Stomach smooth muscle (tissue), 2 donors: ENCODE measurements at regions not wholly inside any gene's neighbourhood (a gene's known extent, or its start where the extent isn't known, plus 50 kb on each side); places are given as distances from the start of the nearest gene placed in this dataset.

Experiments
- H3K27ac ChIP-seq: one replicate; pipeline ENCODE4 v1.7.0; 2013; ENCODE audit warnings: mild to moderate bottlenecking, low read length, inconsistent platforms
- H3K27me3 ChIP-seq, 2 donors: one replicate each; pipeline ENCODE4 v1.7.0; 2013; ENCODE audit warnings: low read length in 2 of 2; ENCODE audit not compliant: insufficient read depth in 2 of 2, control insufficient read depth in 1 of 2
- H3K36me3 ChIP-seq, 2 donors: one replicate each; pipeline ENCODE4 v1.7.0; 2013; ENCODE audit warnings: low read length in 2 of 2; ENCODE audit not compliant: control insufficient read depth in 2 of 2, insufficient read depth in 2 of 2
- H3K4me1 ChIP-seq: one replicate; pipeline ENCODE4 v1.7.0; 2013; ENCODE audit warnings: low read length; ENCODE audit not compliant: control insufficient read depth, insufficient read depth
- H3K4me3 ChIP-seq, 2 donors: one replicate each; pipeline ENCODE4 v1.7.0; 2013; ENCODE audit warnings: low read length in 2 of 2
- H3K9ac ChIP-seq, 2 donors: one replicate each; pipeline ENCODE4 v1.7.0; 2013; ENCODE audit warnings: low read length in 2 of 2, mild to moderate bottlenecking in 1 of 2
- H3K9me3 ChIP-seq, 2 donors: one replicate each; pipeline ENCODE4 v1.7.0; 2013; ENCODE audit warnings: low read length in 2 of 2; ENCODE audit not compliant: control insufficient read depth in 2 of 2
- donor health status: healthy.
- donor health status: Pancreatic carcinoma.

DNA sequence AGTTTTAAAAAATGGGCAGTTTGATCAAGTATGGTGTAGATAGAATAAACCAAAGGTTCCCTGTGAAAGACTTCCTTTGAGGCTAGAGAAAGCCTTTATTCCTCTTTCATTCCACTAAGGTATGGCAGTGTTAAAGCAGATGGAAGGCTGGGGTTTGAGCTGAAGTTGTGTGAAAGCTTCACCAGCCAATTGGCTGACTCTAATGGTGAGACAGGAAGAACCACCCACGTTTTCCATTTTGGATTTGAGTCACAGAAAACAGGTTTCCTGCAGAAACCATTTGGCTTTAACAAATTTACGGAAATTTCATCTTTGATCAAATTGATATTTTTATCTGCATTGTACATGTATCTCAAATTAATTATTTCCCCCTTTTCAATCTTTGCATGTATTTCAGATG, 455.0 kb downstream of the PCNX1 start:
- H3K4me1 ChIP-seq = peaks cover 15% of the 10 kb centered on the region
- no peak overlapping the region for H3K4me3 ChIP-seq
- no peaks in the 10 kb centered on the region for H3K27me3 ChIP-seq
- H3K9me3 ChIP-seq = no peaks in the 10 kb centered on the region
- no peak overlapping the region for H3K9ac ChIP-seq
- no peaks in the 10 kb centered on the region for H3K36me3 ChIP-seq
- no peak overlapping the region for H3K27ac ChIP-seq

DNA sequence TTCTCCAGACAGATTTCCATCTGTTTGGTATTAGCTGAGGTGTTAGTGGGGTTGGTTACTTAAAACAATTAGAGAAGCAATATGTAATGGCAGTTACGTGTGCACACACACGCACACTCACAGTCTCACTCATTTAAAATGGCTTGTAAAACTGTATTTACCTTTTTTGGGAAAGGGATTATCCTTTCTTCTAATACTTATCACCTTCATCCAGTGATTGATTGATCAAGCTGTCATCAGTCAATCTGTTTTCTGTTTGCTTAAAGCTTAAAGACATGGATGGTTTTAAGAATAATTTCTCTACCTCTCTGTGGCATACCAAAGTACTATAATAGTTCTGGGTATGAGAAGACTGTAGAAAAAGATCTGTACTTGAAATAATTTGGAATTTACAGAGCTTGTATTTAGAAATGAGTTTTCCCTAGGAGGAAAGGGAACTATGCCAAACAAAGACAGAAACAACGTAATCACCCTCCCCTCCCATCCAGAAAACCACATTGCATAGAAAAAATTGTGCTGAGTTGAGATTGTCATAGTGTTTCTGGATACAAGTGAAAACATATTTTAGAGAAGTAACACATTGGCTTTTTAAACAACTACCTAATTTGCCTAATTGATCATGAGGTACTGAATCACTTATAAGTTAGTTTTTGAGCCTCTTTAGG, 455.8 kb downstream of the PCNX1 start:
- Histone ChIP-seq H3K4me3 (no peak overlapping the region), H3K27ac (no peak overlapping the region), H3K9ac (no peak overlapping the region), H3K27me3 (no peaks in the 10 kb centered on the region), H3K9me3 (no peaks in the 10 kb centered on the region), H3K36me3 (no peaks in the 10 kb centered on the region), H3K4me1 (peaks cover 10% of the 10 kb centered on the region)

GRCh38 chr14:71363946-71364925, 457.0 kb downstream of the PCNX1 start:
- H3K27me3 ChIP-seq = no peaks in the 10 kb centered on the region
- no peak overlapping the region for H3K4me3 ChIP-seq
- no peaks in the 10 kb centered on the region for H3K9me3 ChIP-seq
- H3K9ac ChIP-seq = no peak overlapping the region
- H3K27ac ChIP-seq = peak overlapping the region; percentile 7
- peaks cover 2% of the 10 kb centered on the region for H3K4me1 ChIP-seq
- no peaks in the 10 kb centered on the region for H3K36me3 ChIP-seq

DNA sequence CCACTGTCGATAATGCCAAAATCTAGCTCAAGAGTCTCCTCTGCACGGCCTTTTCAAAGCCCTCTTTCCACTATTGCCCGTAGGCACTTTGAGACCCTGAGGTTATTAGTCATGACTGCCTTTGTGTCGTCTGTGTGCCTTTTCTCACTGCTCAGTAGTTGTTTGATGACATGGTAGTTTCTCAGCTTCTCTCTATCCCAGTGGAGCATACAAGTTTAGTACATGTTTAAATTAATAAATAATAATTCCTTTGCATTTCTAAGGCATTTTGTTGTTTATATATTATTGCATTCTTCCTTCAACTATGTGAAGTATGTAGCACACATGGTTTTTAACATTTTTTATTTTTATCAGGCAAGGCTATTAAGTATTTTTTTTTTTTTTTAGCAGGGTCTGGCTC, 458.1 kb downstream of the PCNX1 start:
- Histone ChIP-seq H3K27ac (no peak overlapping the region), H3K4me1 (peaks cover 2% of the 10 kb centered on the region)

GRCh38 chr14:71366861-71367260, 459.6 kb downstream of the PCNX1 start:
- Histone ChIP-seq H3K4me1 (peaks cover 2% of the 10 kb centered on the region), H3K27ac (no peak overlapping the region), H3K4me3 (no peak overlapping the region), H3K27me3 (no peaks in the 10 kb centered on the region), H3K9ac (no peak overlapping the region), H3K36me3 (no peaks in the 10 kb centered on the region), H3K9me3 (no peaks in the 10 kb centered on the region)

More for the DNA sequence above, 458.1 kb downstream of the PCNX1 start:
- Histone ChIP-seq H3K9ac (no peak overlapping the region), H3K4me3 (no peak overlapping the region), H3K36me3 (no peaks in the 10 kb centered on the region), H3K9me3 (no peaks in the 10 kb centered on the region), H3K27me3 (no peaks in the 10 kb centered on the region)

- Histone ChIP-seq H3K4me1 (no peaks in the 10 kb centered on the region), H3K27me3 (no peaks in the 10 kb centered on the region), H3K27ac (no peak overlapping the region), H3K4me3 (no peak overlapping the region), H3K9ac (no peak overlapping the region), H3K9me3 (no peaks in the 10 kb centered on the region), H3K36me3 (no peaks in the 10 kb centered on the region)
Observed at GRCh38 chr14:71371711-71372396, 464.6 kb downstream of the PCNX1 start.

- Histone ChIP-seq H3K4me1 (no peaks in the 10 kb centered on the region), H3K36me3 (no peaks in the 10 kb centered on the region), H3K27ac (no peak overlapping the region), H3K9me3 (no peaks in the 10 kb centered on the region), H3K9ac (no peak overlapping the region), H3K27me3 (no peaks in the 10 kb centered on the region), H3K4me3 (no peak overlapping the region)
Observed at GRCh38 chr14:71372411-71372838, 465.2 kb downstream of the PCNX1 start.

DNA sequence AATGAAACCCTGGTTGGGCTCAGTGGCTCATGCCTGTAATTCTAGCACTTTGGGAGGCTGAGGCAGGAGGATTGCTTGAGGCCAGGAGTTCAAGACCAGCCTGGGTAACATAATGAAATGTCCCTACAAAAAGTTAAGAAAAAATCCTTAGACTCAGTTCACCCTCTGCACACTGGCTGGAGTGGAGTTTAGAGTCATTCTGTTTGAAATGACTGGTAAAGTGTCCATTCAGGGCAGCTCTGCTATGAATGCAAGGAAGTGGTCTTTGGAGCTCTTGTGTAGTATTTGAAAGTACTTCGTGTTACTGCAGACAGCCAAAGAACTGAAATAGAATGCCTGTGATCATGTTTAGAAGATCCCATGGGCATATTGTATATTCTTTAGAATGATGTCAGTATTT, 466.5 kb downstream of the PCNX1 start:
- no peak overlapping the region for H3K4me3 ChIP-seq
- no peaks in the 10 kb centered on the region for H3K9me3 ChIP-seq
- H3K27ac ChIP-seq = no peak overlapping the region
- H3K36me3 ChIP-seq = no peaks in the 10 kb centered on the region
- H3K9ac ChIP-seq = no peak overlapping the region
- H3K4me1 ChIP-seq = no peaks in the 10 kb centered on the region
- H3K27me3 ChIP-seq = no peaks in the 10 kb centered on the region

DNA sequence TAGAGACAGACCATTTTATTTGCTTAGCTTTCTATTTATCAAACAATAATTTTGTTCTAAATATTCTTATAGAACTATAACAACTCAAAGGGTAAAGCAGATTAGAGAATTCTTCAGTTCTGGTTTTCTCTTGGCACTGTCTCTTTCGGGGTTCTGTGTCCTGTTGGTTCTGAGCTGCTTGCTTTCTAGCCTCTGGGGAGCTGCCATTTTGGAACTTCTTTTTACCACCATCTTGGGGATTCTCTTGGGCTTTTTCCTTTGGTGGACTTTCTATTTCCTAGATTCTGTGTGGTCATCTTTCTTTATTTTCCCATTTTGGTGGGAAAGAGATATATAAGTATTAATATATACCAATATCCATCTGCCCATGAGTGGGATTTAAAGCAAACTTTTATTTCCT, 467.7 kb downstream of the PCNX1 start:
- Histone ChIP-seq H3K9ac (no peak overlapping the region), H3K9me3 (no peaks in the 10 kb centered on the region), H3K4me1 (no peaks in the 10 kb centered on the region), H3K27me3 (no peaks in the 10 kb centered on the region), H3K36me3 (no peaks in the 10 kb centered on the region), H3K27ac (no peak overlapping the region), H3K4me3 (no peak overlapping the region)

DNA sequence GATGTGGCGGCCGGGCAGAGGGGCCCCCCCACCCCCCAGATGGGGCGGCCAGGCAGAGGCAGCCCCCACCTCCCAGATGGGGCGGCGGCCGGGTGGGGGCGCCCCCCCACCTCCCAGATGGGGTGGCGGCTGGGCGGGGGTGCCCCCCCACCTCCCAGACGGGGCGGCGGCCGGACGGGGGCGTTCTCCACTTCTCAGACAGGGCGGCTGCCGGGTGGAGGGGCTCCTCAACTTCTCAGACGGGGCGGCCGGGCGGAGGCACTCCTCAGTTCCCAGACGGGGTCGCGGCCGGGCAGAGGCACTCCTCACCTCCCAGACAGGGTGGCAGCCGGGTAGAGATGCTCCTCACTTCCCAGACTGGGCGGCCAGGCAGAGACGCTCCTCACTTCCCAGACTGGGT, 469.8 kb downstream of the PCNX1 start:
- Histone ChIP-seq H3K27me3 (no peaks in the 10 kb centered on the region), H3K36me3 (no peaks in the 10 kb centered on the region), H3K9ac (no peak overlapping the region), H3K4me1 (no peaks in the 10 kb centered on the region), H3K27ac (no peak overlapping the region), H3K9me3 (no peaks in the 10 kb centered on the region), H3K4me3 (no peak overlapping the region)
